Liver (tissue), 7 donors: ENCODE measurements at regions not wholly inside any gene's neighbourhood (a gene's known extent, or its start where the extent isn't known, plus 50 kb on each side); places are given as distances from the start of the nearest gene placed in this dataset.

Source experiments
- DNase-seq: peaks from one replicate; pipeline ENCODE4 v3.0.0-alpha.2; 2017; ENCODE audit warnings: low spot score
- H3K27ac ChIP-seq, 2 donors: one replicate each; pipeline ENCODE4 v1.7.0; 2013; ENCODE audit warnings: inconsistent platforms in 2 of 2, low read length in 2 of 2, control low read depth in 1 of 2, low read depth in 1 of 2, mild to moderate bottlenecking in 1 of 2
- H3K27me3 ChIP-seq, 4 donors: one replicate each; pipeline versions ENCODE4 v1.6.1 to v1.7.0; 2013; ENCODE audit warnings: low read length in 3 of 4, inconsistent platforms in 1 of 4, mild to moderate bottlenecking in 1 of 4, moderate library complexity in 1 of 4; ENCODE audit not compliant: control insufficient read depth in 4 of 4, insufficient read depth in 4 of 4
- H3K36me3 ChIP-seq, 4 donors: one replicate each; pipeline versions ENCODE4 v1.6.1 to v1.7.0; 2013; ENCODE audit warnings: low read length in 3 of 4, mild to moderate bottlenecking in 3 of 4, low read depth in 1 of 4, moderate library complexity in 1 of 4; ENCODE audit not compliant: control insufficient read depth in 4 of 4, insufficient read depth in 3 of 4
- H3K4me1 ChIP-seq, 4 donors: one replicate each; pipeline versions ENCODE4 v1.6.1 to v1.7.0; 2013; ENCODE audit warnings: low read length in 3 of 4, mild to moderate bottlenecking in 3 of 4, moderate library complexity in 1 of 4; ENCODE audit not compliant: control insufficient read depth in 4 of 4, insufficient read depth in 4 of 4
- H3K4me3 ChIP-seq, 3 donors: one replicate each; pipeline versions ENCODE4 v1.6.1 to v1.7.0; 2013; ENCODE audit warnings: low read length in 3 of 3, control low read depth in 1 of 3, low read depth in 1 of 3, mild to moderate bottlenecking in 1 of 3
- H3K9ac ChIP-seq, 2 donors: one replicate each; pipeline ENCODE4 v1.7.0; 2013; ENCODE audit warnings: low read length in 2 of 2, mild to moderate bottlenecking in 2 of 2, moderate library complexity in 2 of 2, control low read depth in 1 of 2, low read depth in 1 of 2
- H3K9me3 ChIP-seq, 4 donors: one replicate each; pipeline versions ENCODE4 v1.6.1 to v1.7.0; 2013; ENCODE audit warnings: low read length in 3 of 4; ENCODE audit not compliant: control insufficient read depth in 4 of 4
- ATF3 ChIP-seq: IDR thresholded peaks from 2 replicates; pipeline ENCODE4 v1.6.1; 2016; ENCODE audit warnings: antibody characterized with exemption
- CTCF ChIP-seq: fragments of 150-350 bp; IDR thresholded peaks from 2 replicates; pipeline ENCODE4 v1.5.1; 2017; ENCODE audit warnings: improper control_type of control experiment, low read depth, low read length; ENCODE audit not compliant: missing input control
- EGR1 ChIP-seq, 2 donors: IDR thresholded peaks; 2 replicates each; pipeline ENCODE4 v1.6.1; 2016 to 2018; ENCODE audit warnings: antibody characterized with exemption in 2 of 2, low read depth in 2 of 2
- FOXA2 ChIP-seq: IDR thresholded peaks from 2 replicates; pipeline ENCODE4 v1.6.1; 2016; ENCODE audit warnings: antibody characterized with exemption
- GABPA ChIP-seq, 2 donors: IDR thresholded peaks in 1 of 2; conservative IDR thresholded peaks in 1 of 2; 2 replicates each; pipeline ENCODE4 v1.6.1; 2016; ENCODE audit warnings: antibody characterized with exemption in 2 of 2, mild to moderate bottlenecking in 1 of 2, moderate library complexity in 1 of 2
- HNF4A ChIP-seq, 2 donors: conservative IDR thresholded peaks; 2 replicates each; pipeline ENCODE4 v1.6.1; 2016; ENCODE audit warnings: antibody characterized with exemption in 2 of 2, mild to moderate bottlenecking in 2 of 2
- JUND ChIP-seq, 2 donors: IDR thresholded peaks; 2 replicates each; pipeline ENCODE4 v1.6.1; 2016; ENCODE audit warnings: antibody characterized with exemption in 2 of 2
- MAX ChIP-seq: IDR thresholded peaks from 2 replicates; pipeline ENCODE4 v1.6.1; 2016; ENCODE audit warnings: antibody characterized with exemption
- NR2F2 ChIP-seq: IDR thresholded peaks from 2 replicates; pipeline ENCODE4 v1.6.1; 2016; ENCODE audit warnings: antibody characterized with exemption
- RAD21 ChIP-seq, 2 donors: IDR thresholded peaks; 2 replicates each; pipeline ENCODE4 v1.6.1; 2016; ENCODE audit warnings: antibody characterized with exemption in 2 of 2, mild to moderate bottlenecking in 2 of 2
- RXRA ChIP-seq, 2 donors: IDR thresholded peaks; 2 replicates each; pipeline ENCODE4 v1.6.1; 2017 to 2018; ENCODE audit warnings: antibody characterized with exemption in 2 of 2, mild to moderate bottlenecking in 1 of 2
- SP1 ChIP-seq: IDR thresholded peaks from 2 replicates; pipeline ENCODE4 v1.6.1; 2018; ENCODE audit warnings: antibody characterized with exemption, mild to moderate bottlenecking
- TAF1 ChIP-seq: conservative IDR thresholded peaks from 2 replicates; pipeline ENCODE4 v1.6.1; 2016; ENCODE audit warnings: antibody characterized with exemption, mild to moderate bottlenecking
- YY1 ChIP-seq: IDR thresholded peaks from 2 replicates; pipeline ENCODE4 v1.6.1; 2016; ENCODE audit warnings: antibody characterized with exemption, mild to moderate bottlenecking
- ZBTB33 ChIP-seq: IDR thresholded peaks from 2 replicates; pipeline ENCODE4 v1.6.1; 2016; ENCODE audit warnings: antibody characterized with exemption
- TF ChIP-seq, protein P1 (sequence below): IDR thresholded peaks from 2 replicates; pipeline ENCODE4 v1.6.1; 2016; ENCODE audit warnings: antibody characterized with exemption, mild to moderate bottlenecking
- donor health status: healthy.
- donor health status: healthy.
- donor health status: healthy.
- donor health status: healthy.

- no peak for DNase-seq
- Histone ChIP-seq H3K9me3 (peaks cover 0 to 11% (median under 1%) of the 10 kb centered on the region in 4 donors), H3K27me3 (no peaks in the 10 kb centered on the region), H3K4me1 (no peaks in the 10 kb centered on the region), H3K27ac (no peak overlapping the region), H3K9ac (no peak overlapping the region), H3K36me3 (no peaks in the 10 kb centered on the region), H3K4me3 (no peak overlapping the region)
- TF ChIP-seq JUND (IDR thresholded peaks at IDR 0.05) (no peak), EGR1 (IDR thresholded peaks at IDR 0.05; ENCODE audit: low read depth in 2 of 2) (no peak), CTCF (no peak), GABPA (IDR thresholded peaks at IDR 0.05 in 1 of 2, conservative IDR thresholded peaks at IDR 0.05 in 1 of 2) (no peak), RXRA (IDR thresholded peaks at IDR 0.05) (no peak), SP1 (no peak), ATF3 (no peak), YY1 (no peak), ZBTB33 (no peak), HNF4A (conservative IDR thresholded peaks at IDR 0.05) (no peak), TAF1 (no peak), NR2F2 (no peak), RAD21 (IDR thresholded peaks at IDR 0.05) (no peak), MAX (no peak), FOXA2 (no peak)
- TF ChIP-seq, protein P1, sequence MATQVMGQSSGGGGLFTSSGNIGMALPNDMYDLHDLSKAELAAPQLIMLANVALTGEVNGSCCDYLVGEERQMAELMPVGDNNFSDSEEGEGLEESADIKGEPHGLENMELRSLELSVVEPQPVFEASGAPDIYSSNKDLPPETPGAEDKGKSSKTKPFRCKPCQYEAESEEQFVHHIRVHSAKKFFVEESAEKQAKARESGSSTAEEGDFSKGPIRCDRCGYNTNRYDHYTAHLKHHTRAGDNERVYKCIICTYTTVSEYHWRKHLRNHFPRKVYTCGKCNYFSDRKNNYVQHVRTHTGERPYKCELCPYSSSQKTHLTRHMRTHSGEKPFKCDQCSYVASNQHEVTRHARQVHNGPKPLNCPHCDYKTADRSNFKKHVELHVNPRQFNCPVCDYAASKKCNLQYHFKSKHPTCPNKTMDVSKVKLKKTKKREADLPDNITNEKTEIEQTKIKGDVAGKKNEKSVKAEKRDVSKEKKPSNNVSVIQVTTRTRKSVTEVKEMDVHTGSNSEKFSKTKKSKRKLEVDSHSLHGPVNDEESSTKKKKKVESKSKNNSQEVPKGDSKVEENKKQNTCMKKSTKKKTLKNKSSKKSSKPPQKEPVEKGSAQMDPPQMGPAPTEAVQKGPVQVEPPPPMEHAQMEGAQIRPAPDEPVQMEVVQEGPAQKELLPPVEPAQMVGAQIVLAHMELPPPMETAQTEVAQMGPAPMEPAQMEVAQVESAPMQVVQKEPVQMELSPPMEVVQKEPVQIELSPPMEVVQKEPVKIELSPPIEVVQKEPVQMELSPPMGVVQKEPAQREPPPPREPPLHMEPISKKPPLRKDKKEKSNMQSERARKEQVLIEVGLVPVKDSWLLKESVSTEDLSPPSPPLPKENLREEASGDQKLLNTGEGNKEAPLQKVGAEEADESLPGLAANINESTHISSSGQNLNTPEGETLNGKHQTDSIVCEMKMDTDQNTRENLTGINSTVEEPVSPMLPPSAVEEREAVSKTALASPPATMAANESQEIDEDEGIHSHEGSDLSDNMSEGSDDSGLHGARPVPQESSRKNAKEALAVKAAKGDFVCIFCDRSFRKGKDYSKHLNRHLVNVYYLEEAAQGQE: no peak
Measured at GRCh38 chr11:43074810-43075209, 237.0 kb upstream of the API5 start.

- no peak overlapping the region for H3K9ac ChIP-seq
- no peak for DNase-seq
- peaks cover 0 to 3% (median 0%) of the 10 kb centered on the region in 4 donors for H3K9me3 ChIP-seq
- H3K36me3 ChIP-seq: no peaks in the 10 kb centered on the region
- no peak for TF ChIP-seq RAD21 (IDR thresholded peaks at IDR 0.05)
- no peak for TF ChIP-seq SP1
- TF ChIP-seq ZBTB33: no peak
- no peak for TF ChIP-seq TAF1
- no peak for TF ChIP-seq RXRA (IDR thresholded peaks at IDR 0.05)
- TF ChIP-seq FOXA2: no peak
- TF ChIP-seq MAX: no peak
- H3K27ac ChIP-seq: no peak overlapping the region
- no peaks in the 10 kb centered on the region for H3K4me1 ChIP-seq
- H3K27me3 ChIP-seq: no peaks in the 10 kb centered on the region
- no peak overlapping the region for H3K4me3 ChIP-seq
Measured at GRCh38 chr11:43101113-43101512, 210.7 kb upstream of the API5 start.
